Dermis blood vessel endothelial cell (primary cell): ENCODE measurements at regions not wholly inside any gene's neighbourhood (a gene's known extent, or its start where the extent isn't known, plus 50 kb on each side); places are given as distances from the start of the nearest gene placed in this dataset.
"Not testable (repeated sequence)": the region's sequence is repeated elsewhere in the genome, so short reads cannot be mapped to it uniquely, and the experiment has no call there.

Experiments
- DNase-seq: peaks from one replicate; pipeline ENCODE4 v3.0.0; 2010

GRCh38 chr4:79266136-79266535 is 59.7 kb downstream of the NAA11 start:
- DNase-seq: no peak

- no peak for DNase-seq
Measured at GRCh38 chr4:79259242-79259641, 66.6 kb downstream of the NAA11 start.

GRCh38 chr4:79258614-79259176 is 67.2 kb downstream of the NAA11 start:
- no peak for DNase-seq

DNA sequence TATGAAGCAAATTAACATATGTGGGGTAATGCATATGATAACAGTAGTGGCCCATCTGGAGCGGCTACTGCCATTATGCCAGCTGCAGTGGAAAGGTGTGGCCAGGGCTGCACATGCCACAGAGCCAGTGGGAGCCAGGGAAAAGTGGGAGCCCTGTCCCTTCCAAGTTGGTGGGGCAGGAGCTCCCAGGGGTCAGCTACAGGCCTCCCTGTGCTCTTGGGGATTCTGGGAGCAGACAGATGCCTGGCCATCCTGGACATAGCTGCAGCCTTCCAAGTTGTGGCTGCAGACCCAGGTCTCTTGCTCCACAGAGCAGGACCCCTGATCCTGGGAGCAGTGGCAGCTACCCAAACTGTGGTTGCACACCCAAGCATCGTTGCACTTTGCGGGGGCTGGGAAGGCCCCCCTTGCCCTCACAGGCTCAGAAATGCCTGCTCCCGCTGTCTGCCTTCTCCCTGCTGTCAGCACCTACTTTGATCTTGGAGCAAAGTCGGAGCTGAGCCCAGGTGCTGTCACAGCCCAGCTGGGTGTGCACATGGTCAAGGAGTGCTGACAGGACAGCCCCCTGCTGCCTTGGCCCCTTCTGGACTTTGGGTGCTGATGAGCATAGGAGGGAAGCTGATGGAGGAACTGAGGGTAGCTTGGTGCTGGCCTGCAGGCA is 67.8 kb downstream of the NAA11 start:
- DNase-seq: no peak

DNA sequence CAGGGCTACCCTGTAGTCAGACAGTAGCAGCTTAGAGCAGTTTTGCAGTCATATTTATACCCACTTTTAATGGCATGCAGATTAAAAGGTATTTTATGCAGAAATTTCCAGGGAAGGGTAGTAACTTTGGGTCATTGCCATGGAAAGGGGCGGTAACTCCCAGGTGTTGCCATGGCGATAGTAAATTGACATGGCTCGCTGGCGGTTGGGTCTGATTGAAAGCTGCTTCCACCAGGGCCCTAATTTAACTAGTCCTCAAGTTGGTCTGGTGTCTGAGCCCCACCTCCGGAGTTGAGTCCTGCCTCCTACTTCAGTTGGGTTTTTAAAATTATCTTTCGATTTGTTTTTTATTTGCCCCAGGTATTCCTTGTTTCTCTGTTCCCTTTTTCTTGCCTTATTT is 70.1 kb downstream of the NAA11 start:
- no peak for DNase-seq

GRCh38 chr4:79253924-79254323 is 71.9 kb downstream of the NAA11 start:
- DNase-seq: no peak

DNA sequence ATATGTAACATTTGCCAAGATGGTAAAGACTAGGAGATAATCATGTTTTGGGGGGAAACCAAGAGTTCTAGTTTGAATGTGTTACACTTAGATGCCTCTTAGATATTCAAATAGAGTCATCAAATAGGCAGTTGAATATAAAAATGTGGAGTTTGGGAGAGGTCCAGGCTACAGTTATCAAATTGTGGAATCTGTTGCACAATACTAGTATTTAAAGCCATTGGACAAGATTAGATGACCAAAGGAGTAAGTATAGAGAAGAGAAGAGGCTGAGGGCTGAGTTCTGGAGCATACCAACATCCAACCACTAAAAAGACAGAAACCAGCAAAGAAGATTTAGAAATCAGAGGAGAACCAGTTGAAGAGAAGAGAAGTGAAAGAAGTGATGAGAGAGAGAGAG is 72.7 kb downstream of the NAA11 start:
- no peak for DNase-seq

DNA sequence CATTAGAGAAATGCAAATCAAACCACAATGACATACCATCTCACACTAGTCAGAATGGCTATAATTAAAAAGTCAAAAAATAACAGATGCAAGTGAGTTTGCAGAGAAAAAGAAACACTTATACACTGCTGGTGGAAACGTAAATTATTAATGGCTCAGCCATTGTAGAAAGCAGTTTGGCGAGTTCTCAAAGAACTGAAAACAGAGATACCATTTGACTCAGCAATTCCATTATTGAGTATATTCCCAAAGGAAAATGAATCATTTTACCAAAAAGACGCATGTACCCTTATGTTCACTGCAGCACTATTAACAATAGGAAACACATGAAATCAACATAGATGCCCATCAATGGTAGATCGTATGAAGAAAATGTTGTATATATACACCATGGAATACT is 75.0 kb downstream of the NAA11 start:
- DNase-seq: no peak

DNA sequence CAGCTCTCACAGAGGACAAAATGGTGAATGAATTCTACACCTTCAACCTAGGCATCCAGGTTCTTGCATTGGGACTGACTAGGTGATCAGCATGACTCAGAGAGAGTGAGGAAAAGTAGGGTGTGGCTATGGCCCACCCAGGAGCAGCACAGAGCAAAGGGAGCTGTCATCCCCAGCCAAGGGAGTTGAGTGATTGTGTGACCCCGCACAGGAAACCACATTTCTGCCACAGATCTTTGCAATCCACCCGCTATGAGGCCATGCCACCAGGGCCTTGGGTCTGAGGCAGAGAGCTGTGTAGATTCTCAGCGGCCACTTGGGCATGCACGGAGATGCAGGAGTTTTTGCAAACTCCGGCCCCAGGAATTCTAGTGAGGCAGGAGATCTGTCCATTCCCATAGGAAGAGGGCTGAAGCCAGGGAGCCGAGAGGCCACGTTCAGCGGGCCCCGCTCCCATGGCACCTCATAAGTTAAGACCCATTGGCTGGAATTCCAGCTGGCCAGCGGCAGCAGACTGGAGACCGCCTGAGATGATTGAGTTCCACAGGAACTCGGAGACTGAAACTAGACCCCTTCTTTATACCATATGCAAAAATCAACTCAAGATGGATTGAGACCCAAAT is 75.9 kb downstream of the NAA11 start:
- DNase-seq: no peak

GRCh38 chr4:79248610-79249009 is 77.3 kb downstream of the NAA11 start:
- no peak for DNase-seq

DNA sequence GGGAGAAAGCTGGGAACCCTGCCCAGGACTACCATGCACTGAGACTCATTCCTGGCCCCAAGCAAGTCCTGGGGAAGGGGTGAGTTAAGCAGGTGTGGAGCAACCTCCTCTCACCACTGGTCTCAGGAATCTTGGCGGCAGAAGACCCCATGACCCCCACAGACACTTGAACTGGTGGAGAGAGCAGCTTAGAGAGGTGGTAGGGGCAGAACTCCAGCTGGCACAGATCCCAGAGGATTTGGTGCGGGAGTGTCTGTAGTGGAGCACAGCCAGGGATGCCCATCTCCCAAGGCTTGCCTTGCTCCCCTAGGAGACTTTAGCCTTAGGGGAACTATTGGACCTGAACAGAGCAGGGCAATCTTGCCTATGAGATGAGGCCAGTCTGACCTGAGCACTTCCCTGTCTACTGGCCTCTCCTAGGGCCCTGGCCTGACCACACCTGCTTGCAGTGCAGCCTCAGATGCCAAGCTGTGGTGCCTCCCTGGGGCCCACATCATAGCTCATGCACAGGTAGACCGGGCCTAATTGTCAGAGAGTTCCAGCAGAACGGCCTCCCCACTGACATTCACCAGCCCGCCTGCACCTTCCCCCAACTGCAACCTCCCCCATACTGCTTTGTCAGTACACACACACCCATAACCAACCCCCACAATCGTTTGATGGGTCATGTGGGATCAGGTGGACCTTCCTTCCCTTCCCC is 78.0 kb downstream of the NAA11 start:
- no peak for DNase-seq

GRCh38 chr4:79245200-79245940 is 80.5 kb downstream of the NAA11 start:
- DNase-seq: not testable (repeated sequence)

DNA sequence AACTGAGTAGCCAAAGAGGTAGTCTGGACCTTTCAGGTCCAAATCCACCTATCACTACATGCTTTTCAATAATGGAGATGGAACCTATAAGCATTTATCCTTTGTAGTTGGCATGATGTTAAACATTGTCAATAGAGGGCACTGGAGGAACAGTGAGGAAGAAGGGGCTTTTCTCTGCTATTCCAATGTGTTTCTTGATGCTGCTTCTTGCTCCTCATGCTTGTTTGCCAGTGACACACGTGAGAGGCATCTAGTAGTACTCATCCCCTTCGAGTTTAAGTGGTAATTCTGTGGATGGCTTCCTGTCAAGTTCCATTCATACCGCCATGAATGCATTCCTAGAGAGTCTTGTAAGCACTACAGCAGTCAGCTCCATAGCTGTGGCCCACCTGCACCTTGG is 84.0 kb downstream of the NAA11 start:
- DNase-seq: no peak

GRCh38 chr4:79237851-79238250 is 88.0 kb downstream of the NAA11 start:
- no peak for DNase-seq

GRCh38 chr4:79236785-79237184 is 89.1 kb downstream of the NAA11 start:
- DNase-seq: no peak

DNA sequence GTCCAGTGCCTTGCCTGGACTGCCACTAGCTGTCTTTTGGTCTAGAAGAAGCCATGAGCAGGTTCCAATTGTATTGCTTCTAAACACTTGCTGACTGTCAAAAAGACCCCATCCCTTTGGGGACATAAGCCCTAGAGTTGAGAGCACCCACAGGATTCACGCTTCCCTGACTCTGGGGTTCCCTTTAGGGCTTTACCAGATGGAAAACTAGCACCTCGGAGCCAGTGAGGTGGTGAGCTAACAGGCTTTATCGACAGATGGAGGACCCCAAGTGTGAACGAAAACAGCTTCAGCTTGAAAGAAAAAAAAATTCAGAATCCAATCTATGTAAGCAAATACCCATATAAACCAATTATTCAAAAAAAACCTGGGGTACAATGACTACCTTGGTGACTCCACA is 90.8 kb downstream of the NAA11 start:
- DNase-seq: no peak

GRCh38 chr4:79233820-79234219 is 92.0 kb downstream of the NAA11 start:
- no peak for DNase-seq

DNA sequence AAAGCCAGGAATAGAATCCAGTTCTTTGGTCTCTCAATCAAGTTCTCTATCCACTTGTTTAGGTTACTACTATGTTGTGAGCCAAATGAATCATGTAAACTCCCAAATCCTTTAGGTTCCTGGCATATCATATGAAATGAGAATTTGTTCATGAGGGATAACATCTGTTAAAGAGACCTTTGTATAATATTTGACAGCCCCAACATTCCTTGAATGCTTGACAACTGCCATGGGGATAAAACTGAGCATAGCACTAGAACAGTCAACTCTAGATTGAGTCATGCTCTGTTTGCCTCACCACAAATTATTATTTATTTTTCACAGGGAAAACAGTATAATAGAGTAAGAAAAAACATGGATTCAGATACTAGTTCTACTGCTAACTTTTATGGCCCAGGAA is 93.3 kb downstream of the NAA11 start:
- DNase-seq: no peak

GRCh38 chr4:79227860-79228259 is 98.0 kb downstream of the NAA11 start:
- DNase-seq: no peak

GRCh38 chr4:79225360-79225759 is 100.5 kb downstream of the NAA11 start:
- DNase-seq: no peak

DNA sequence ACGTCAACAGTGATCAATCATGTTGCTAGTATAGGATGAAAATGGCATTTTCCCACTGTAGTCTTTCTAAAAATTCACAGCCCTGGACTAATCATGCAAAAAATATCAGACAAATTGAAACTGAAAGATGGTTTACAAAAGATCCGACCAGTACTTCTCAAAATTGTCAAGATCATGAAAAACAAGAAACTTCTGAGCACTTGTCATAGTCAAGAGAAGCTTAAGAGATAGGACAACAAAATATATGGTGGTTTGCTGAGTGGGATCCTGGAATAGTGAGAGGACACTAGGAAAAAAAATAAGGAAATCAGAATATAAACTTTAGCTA is 101.1 kb downstream of the NAA11 start:
- DNase-seq: no peak

- no peak for DNase-seq
Measured at GRCh38 chr4:79223993-79224776, 101.7 kb downstream of the NAA11 start.

GRCh38 chr4:79217025-79217424 is 108.8 kb downstream of the NAA11 start:
- DNase-seq: no peak
